Forelimb muscle (tissue), 1 donor: ENCODE measurements at regions not wholly inside any gene's neighbourhood (a gene's known extent, or its start where the extent isn't known, plus 50 kb on each side); places are given as distances from the start of the nearest gene placed in this dataset.

Source experiments
- DNase-seq: peaks from one replicate; pipeline ENCODE4 v3.0.0-alpha.2; 2013; ENCODE audit warnings: low read depth

- DNase-seq = no peak
Observed at GRCh38 chr13:109447667-109448066, 338.7 kb downstream of the IRS2 start.

GRCh38 chr13:109440320-109440719 lies 346.1 kb downstream of the IRS2 start:
- no peak for DNase-seq

GRCh38 chr13:109439813-109440212 lies 346.6 kb downstream of the IRS2 start:
- DNase-seq = no peak

- no peak for DNase-seq
Observed at GRCh38 chr13:109436841-109437240, 349.5 kb downstream of the IRS2 start.

DNA sequence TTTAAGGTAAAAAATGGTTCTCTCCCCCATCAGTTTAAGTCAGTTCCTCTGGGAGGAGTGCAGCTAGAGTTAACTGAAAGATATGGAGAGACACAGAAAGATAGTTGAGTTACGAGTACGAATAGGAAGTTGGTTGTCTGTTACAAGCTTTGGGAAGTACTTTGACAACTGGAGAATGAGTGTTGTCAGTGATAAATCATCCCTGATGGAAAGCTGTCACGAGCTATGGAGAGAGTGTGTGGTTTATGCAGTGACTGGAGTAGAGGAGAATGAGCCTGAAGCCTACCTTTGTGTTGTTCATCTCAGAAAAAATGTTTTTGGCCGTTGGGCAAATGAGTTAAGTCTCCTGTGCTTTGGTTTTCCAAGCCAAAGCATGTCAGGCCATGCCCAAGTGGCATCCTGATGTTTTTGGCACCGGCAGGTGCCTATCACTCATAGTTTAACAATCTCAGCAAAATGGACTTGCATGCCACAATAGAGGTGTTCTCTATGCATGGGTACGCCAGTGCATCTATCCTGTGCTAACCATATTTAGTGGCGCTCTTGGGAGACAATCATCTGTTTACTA lies 350.2 kb downstream of the IRS2 start:
- DNase-seq = no peak

DNA sequence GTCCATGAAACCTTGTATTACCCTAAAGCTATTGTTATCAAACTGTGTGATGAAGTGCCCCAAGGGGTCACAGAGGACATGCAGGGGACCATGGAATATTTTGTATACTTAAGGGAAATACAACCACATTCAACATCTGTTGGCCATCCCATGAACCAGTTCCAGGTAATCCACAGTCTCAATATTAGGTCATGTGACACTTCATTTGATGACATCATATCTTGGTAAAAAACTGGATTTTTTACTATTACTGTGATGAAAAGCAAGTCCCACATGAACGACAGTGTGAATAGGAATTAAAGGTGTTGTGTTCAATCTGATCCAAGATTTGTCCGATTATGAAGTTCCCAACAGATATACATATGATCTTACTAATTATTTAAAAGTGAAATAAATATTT lies 355.2 kb downstream of the IRS2 start:
- no peak for DNase-seq

GRCh38 chr13:109428146-109428545 lies 358.2 kb downstream of the IRS2 start:
- no peak for DNase-seq

GRCh38 chr13:109427695-109428094 lies 358.7 kb downstream of the IRS2 start:
- DNase-seq = no peak

- DNase-seq = no peak
Observed at GRCh38 chr13:109427148-109427547, 359.2 kb downstream of the IRS2 start.

DNA sequence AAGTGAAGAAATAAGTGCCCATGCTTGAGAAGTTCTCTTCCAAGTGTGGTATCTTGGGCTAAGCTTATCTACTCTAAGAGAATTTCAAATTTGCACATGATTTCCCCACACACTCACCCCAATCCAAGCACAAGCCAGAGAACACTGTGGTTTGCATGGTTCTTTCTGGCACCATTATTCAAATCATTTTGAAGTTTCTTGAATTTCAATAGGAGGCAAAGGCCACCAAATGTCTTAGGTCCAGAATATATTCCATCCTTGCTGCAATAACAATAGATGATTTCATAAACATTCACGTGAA lies 359.7 kb downstream of the IRS2 start:
- DNase-seq = no peak

GRCh38 chr13:109425821-109426689 lies 360.3 kb downstream of the IRS2 start:
- DNase-seq = no peak

- no peak for DNase-seq
Observed at GRCh38 chr13:109422161-109422560, 364.2 kb downstream of the IRS2 start.

- no peak for DNase-seq
Observed at GRCh38 chr13:109419896-109420295, 366.5 kb downstream of the IRS2 start.

- no peak for DNase-seq
Observed at GRCh38 chr13:109418111-109418510, 368.3 kb downstream of the IRS2 start.

DNA sequence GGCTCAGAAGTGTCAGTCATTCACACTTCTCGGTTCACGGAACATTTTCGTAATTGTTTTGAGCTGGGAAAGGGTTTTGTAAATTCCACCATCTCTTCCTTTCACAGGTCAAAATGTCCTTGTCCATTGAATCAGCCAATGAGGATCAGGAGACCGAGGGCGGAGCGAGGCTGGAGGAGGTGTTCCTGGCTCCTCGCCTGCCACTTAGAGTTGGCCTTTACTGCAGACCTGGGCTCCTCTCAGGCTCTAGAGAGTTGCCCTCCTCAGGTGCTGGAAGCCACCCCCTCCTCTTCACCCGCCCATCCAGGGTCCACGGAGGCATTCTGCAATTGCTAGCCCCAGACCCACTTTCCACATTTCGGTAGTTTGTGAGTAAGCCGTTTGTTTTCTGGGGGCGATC lies 370.4 kb downstream of the IRS2 start:
- no peak for DNase-seq

- DNase-seq = no peak
Observed at GRCh38 chr13:109415057-109415456, 371.3 kb downstream of the IRS2 start.

GRCh38 chr13:109412283-109412901 lies 374.0 kb downstream of the IRS2 start:
- peak; percentile 17 for DNase-seq

DNA sequence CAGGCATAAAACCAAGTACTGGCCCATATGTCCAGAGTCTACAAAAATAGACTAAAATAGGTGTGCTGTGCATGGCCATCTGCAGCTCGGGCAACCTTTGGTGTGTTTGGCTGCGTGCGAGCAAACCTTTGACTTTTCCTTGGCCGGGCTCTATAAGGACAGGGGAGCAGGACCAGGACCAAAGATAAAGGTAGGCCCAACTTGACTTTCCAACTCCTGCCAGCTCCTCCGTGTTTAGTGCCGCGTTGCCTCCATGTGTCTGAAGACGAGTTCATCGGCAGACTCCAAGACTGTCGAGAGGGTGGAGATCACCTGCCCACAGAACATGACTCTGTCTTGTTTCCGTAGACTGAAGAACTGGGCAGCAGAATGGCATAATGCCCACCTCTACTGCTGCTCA lies 375.5 kb downstream of the IRS2 start:
- DNase-seq = no peak

DNA sequence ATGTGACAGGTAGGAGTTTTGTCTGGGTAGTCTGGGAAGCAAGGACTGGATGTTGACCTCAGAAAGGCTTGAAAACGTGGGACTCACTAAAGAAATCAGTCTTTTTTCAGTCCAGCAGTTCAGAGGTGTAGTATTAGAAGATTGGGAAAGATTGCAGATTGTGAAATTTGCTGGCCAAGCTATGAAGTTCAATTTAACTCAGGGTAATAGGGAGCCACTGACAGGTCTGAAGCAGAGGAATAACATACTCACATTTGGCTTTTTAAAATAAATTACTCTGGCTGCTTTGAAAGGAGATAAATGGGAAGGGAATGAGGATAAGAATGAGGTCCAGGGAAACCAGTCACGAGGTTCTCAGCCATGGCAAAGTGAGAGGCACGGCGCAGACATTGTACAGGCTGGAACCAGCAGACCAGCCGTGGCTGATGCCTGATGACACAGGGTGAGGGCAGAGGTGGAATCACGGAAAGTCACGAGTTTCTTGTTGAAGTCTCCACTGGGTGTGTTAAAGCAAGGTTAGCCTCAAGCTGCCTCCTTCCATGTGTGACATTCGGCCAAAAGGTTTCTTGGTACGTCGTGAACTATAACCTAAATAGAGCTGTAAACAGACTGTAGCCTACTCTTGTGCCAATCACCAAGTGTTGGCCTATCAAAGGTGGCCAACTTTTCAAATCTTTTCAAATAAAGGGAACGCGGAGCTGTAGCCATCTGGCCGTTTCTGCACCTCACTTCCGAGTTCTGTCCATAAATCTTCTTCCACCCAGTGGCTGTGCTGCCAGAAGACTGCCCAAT lies 377.6 kb downstream of the IRS2 start:
- no peak for DNase-seq

DNA sequence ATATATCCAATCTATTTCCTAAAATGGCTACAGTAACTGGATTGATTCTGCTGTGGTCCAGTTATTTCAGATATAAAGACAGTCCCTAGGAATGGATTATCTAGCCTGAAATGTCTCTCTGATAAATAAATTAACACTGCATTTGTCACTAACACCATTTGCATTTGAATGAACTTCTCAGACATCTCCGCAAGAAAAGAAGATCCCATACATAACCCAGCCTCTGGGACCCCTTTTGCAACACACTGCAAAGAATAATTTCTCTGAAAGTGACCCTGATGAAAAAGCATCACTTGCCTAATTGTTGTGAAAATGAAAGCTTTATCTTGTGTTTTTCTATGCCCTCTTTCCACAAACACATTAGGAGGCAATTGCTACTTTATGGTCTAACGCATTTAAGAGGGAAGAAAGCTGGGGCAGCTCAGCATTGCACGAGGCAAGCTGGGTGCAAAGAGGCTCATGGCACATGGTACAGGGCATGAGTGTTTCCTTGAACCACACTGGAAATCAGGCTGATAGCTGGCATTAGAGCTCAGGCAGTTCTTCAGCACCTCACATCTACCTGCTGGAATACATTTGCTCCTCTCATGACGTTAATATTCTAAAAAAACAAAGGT lies 379.9 kb downstream of the IRS2 start:
- no peak for DNase-seq

- DNase-seq = no peak
Observed at GRCh38 chr13:109403012-109403421, 383.4 kb downstream of the IRS2 start.

DNA sequence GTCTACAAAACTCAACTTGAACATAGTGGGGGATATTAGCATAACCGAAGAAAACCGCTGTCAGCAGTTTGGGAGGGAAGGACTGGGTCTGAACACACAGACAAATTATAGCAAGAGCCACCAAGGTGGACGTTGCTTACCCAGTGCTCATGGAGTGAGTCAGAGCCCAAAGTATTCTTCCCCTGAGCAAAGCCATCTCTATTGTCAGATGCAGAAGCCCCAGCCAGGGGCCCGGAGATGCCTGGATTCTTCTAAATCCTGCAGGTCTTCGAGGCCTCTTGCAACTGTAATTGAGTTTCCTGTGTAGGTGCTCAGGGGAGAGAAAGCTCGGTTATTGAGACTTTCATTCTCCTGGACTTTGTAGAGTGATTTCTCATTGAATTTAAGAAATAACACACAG lies 384.5 kb downstream of the IRS2 start:
- DNase-seq = no peak
